SK-N-SH (cell line): ENCODE measurements at regions not wholly inside any gene's neighbourhood (a gene's known extent, or its start where the extent isn't known, plus 50 kb on each side); places are given as distances from the start of the nearest gene placed in this dataset.

Experiments
- CTCF ChIA-PET: fragments of 300-600, 350-600 bp; formaldehyde crosslinking; extraction: SDS; loops from one replicate; lab custom pipeline; 2021; lab: Yijun Ruan, JAX
- POLR2A ChIA-PET: fragments of 350-600 bp; sonication (Branson Sonifier 250); formaldehyde crosslinking; extraction: SDS; loops from one replicate; lab custom pipeline; 2020; ENCODE audit warnings: antibody characterized with exemption, inconsistent platforms; lab: Yijun Ruan, JAX
- DNase-seq: peaks from one replicate; pipeline ENCODE4 v3.0.0; 2012
- H2AFZ ChIP-seq: fragments of 200-600 bp; sonication (generic); 2 replicates; pipeline ENCODE4 v1.8.1; 2016; ENCODE audit warnings: antibody characterized with exemption, mild to moderate bottlenecking, low read depth
- H3F3A ChIP-seq: fragments of 200-600 bp; sonication (generic); replicated peaks from 2 replicates; pipeline ENCODE3; 2016; ENCODE audit warnings: antibody characterized with exemption, mild to moderate bottlenecking; ENCODE audit not compliant: insufficient read depth
- H3K27ac ChIP-seq, 2 experiments: fragments of 200-500 bp in 1 of 2; fragments of 200-600 bp in 1 of 2; sonication (Bioruptor generic) in 1 of 2; sonication (generic), shearing (Covaris generic) in 1 of 2; 2 replicates each; pipeline versions ENCODE4 v1.5.1 to v1.6.1; 2014 to 2016; ENCODE audit warnings: low read depth in 2 of 2, inconsistent platforms in 1 of 2, low read length in 1 of 2, mild to moderate bottlenecking in 1 of 2, mixed read lengths in 1 of 2
- H3K27me3 ChIP-seq: fragments of 200-600 bp; sonication (generic), shearing (Covaris generic); 2 replicates; pipeline ENCODE4 v1.6.1; 2016; ENCODE audit warnings: mixed run types; ENCODE audit not compliant: insufficient read depth
- H3K36me3 ChIP-seq, 2 experiments: fragments of 200-500 bp in 1 of 2; fragments of 200-600 bp in 1 of 2; sonication (Bioruptor generic) in 1 of 2; sonication (generic) in 1 of 2; replicated peaks in 1 of 2; 2 replicates each; pipeline versions ENCODE3 to v1.5.1; 2014 to 2016; ENCODE audit warnings: low read length in 1 of 2, mild to moderate bottlenecking in 1 of 2; ENCODE audit not compliant: insufficient read depth in 2 of 2, control insufficient read depth in 1 of 2
- H3K4me1 ChIP-seq, 2 experiments: fragments of 200-500 bp in 1 of 2; fragments of 200-600 bp in 1 of 2; sonication (Bioruptor generic) in 1 of 2; sonication (generic), shearing (Covaris generic) in 1 of 2; 2 replicates each; pipeline versions ENCODE4 v1.5.1 to v1.6.1; 2014 to 2016; ENCODE audit warnings: low read depth in 1 of 2, low read length in 1 of 2, mixed run types in 1 of 2; ENCODE audit not compliant: insufficient read depth in 2 of 2, control insufficient read depth in 1 of 2
- H3K4me2 ChIP-seq: fragments of 200-600 bp; sonication (generic), shearing (Covaris generic); 2 replicates; pipeline ENCODE4 v1.6.1; 2017; ENCODE audit warnings: mixed run types
- H3K4me3 ChIP-seq, 2 experiments: fragments of 200-500 bp in 1 of 2; fragments of 200-600 bp in 1 of 2; sonication (Bioruptor generic) in 1 of 2; sonication (generic), shearing (Covaris generic) in 1 of 2; 2 replicates each; pipeline versions ENCODE4 v1.5.1 to v1.8.1; 2014 to 2016; ENCODE audit warnings: low read depth in 2 of 2, inconsistent platforms in 1 of 2, low read length in 1 of 2, mild to moderate bottlenecking in 1 of 2, mixed read lengths in 1 of 2, moderate library complexity in 1 of 2
- H3K79me2 ChIP-seq: fragments of 200-600 bp; sonication (generic); 2 replicates; pipeline ENCODE4 v1.8.1; 2017; ENCODE audit warnings: mild to moderate bottlenecking; ENCODE audit not compliant: insufficient read depth
- H3K9ac ChIP-seq: fragments of 200-600 bp; sonication (generic); 2 replicates; pipeline ENCODE4 v1.6.1; 2017; ENCODE audit warnings: mixed run types
- H3K9me2 ChIP-seq: fragments of 200-600 bp; sonication (generic); 2 replicates; pipeline ENCODE4 v1.6.1; 2017; ENCODE audit warnings: mixed run types
- H3K9me3 ChIP-seq: fragments of 200-600 bp; sonication (generic); 2 replicates; pipeline ENCODE4 v1.6.1; 2017; ENCODE audit warnings: mixed run types, mild to moderate bottlenecking, moderate library complexity
- H4K20me1 ChIP-seq: fragments of 200-600 bp; sonication (generic); 2 replicates; pipeline ENCODE4 v1.6.1; 2017; ENCODE audit warnings: mild to moderate bottlenecking, mixed run types; ENCODE audit not compliant: insufficient read depth
- CHD2 ChIP-seq: fragments of 150-350 bp; IDR thresholded peaks from 2 replicates; pipeline ENCODE4 v1.6.1; 2018; ENCODE audit warnings: low read length; ENCODE audit not compliant: partially characterized antibody
- CTCF ChIP-seq: fragments of 200-600 bp; sonication (generic); IDR thresholded peaks from 2 replicates; pipeline ENCODE4 v1.6.1; 2017; ENCODE audit warnings: antibody characterized with exemption, mild to moderate bottlenecking, moderate library complexity
- ELF1 ChIP-seq: IDR thresholded peaks from 2 replicates; pipeline ENCODE4 v1.4.0; 2012
- EP300 ChIP-seq, 2 experiments: IDR thresholded peaks; 2 replicates each; pipeline versions ENCODE4 v1.4.0 to v1.6.1; 2012; ENCODE audit warnings: borderline replicate concordance in 1 of 2, low read depth in 1 of 2, low read length in 1 of 2
- GABPA ChIP-seq: IDR thresholded peaks from 2 replicates; pipeline ENCODE4 v1.4.0; 2012; ENCODE audit warnings: low read depth, mild to moderate bottlenecking
- NFIC ChIP-seq: IDR thresholded peaks from 2 replicates; pipeline ENCODE4 v1.4.0; 2012; ENCODE audit warnings: borderline replicate concordance
- NRF1 ChIP-seq: IDR thresholded peaks from 2 replicates; pipeline ENCODE4 v1.6.1; 2012; ENCODE audit warnings: low read depth, mild to moderate bottlenecking, low read length
- POLR2AphosphoS5 ChIP-seq: IDR thresholded peaks from 2 replicates; pipeline ENCODE4 v1.6.1; 2012; ENCODE audit warnings: low read depth, low read length
- RCOR1 ChIP-seq: fragments of 150-350 bp; IDR thresholded peaks from 2 replicates; pipeline ENCODE4 v1.6.1; 2017; ENCODE audit warnings: antibody characterized with exemption, low read length
- RFX5 ChIP-seq: IDR thresholded peaks from 2 replicates; pipeline ENCODE4 v1.6.1; 2012; ENCODE audit warnings: mild to moderate bottlenecking, improper control_type of control experiment, low read length
- RXRA ChIP-seq: IDR thresholded peaks from 2 replicates; pipeline ENCODE4 v1.4.0; 2012; ENCODE audit warnings: low read depth, mild to moderate bottlenecking, borderline replicate concordance
- SIN3A ChIP-seq: IDR thresholded peaks from 2 replicates; pipeline ENCODE4 v1.6.1; 2012; ENCODE audit warnings: low read depth, mild to moderate bottlenecking, low read length, moderate library complexity, borderline replicate concordance
- SMC3 ChIP-seq: IDR thresholded peaks from 2 replicates; pipeline ENCODE4 v1.6.1; 2012; ENCODE audit warnings: low read depth, low read length, improper control_type of control experiment
- TAF1 ChIP-seq: IDR thresholded peaks from 2 replicates; pipeline ENCODE4 v1.6.1; 2012; ENCODE audit warnings: low read depth, mild to moderate bottlenecking, low read length, moderate library complexity, borderline replicate concordance
- USF1 ChIP-seq: IDR thresholded peaks from 2 replicates; pipeline ENCODE4 v1.4.0; 2012; ENCODE audit warnings: low read depth, borderline replicate concordance
- WGBS: methylation state at CpG from one replicate; pipeline ENCODE4 v1.1.6; 2017; ENCODE audit warnings: low lambda C conversion rate; 5-methylcytosine and 5-hydroxymethylcytosine counted together
- TF ChIP-seq, protein P1 (sequence below): IDR thresholded peaks from 2 replicates; pipeline ENCODE4 v1.6.1; 2012; ENCODE audit warnings: mild to moderate bottlenecking, low read depth, low read length, moderate library complexity

- TF ChIP-seq, protein P1, sequence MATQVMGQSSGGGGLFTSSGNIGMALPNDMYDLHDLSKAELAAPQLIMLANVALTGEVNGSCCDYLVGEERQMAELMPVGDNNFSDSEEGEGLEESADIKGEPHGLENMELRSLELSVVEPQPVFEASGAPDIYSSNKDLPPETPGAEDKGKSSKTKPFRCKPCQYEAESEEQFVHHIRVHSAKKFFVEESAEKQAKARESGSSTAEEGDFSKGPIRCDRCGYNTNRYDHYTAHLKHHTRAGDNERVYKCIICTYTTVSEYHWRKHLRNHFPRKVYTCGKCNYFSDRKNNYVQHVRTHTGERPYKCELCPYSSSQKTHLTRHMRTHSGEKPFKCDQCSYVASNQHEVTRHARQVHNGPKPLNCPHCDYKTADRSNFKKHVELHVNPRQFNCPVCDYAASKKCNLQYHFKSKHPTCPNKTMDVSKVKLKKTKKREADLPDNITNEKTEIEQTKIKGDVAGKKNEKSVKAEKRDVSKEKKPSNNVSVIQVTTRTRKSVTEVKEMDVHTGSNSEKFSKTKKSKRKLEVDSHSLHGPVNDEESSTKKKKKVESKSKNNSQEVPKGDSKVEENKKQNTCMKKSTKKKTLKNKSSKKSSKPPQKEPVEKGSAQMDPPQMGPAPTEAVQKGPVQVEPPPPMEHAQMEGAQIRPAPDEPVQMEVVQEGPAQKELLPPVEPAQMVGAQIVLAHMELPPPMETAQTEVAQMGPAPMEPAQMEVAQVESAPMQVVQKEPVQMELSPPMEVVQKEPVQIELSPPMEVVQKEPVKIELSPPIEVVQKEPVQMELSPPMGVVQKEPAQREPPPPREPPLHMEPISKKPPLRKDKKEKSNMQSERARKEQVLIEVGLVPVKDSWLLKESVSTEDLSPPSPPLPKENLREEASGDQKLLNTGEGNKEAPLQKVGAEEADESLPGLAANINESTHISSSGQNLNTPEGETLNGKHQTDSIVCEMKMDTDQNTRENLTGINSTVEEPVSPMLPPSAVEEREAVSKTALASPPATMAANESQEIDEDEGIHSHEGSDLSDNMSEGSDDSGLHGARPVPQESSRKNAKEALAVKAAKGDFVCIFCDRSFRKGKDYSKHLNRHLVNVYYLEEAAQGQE, result no peak
- no peak for TF ChIP-seq CHD2
- TF ChIP-seq SIN3A, result no peak
- TF ChIP-seq RFX5, result no peak
- no peak for TF ChIP-seq NRF1
- no peak for TF ChIP-seq NFIC
These were observed 144.6 kb upstream of the RMP24 start (continued) for GRCh38 chr18:35827903-35828275.

DNA sequence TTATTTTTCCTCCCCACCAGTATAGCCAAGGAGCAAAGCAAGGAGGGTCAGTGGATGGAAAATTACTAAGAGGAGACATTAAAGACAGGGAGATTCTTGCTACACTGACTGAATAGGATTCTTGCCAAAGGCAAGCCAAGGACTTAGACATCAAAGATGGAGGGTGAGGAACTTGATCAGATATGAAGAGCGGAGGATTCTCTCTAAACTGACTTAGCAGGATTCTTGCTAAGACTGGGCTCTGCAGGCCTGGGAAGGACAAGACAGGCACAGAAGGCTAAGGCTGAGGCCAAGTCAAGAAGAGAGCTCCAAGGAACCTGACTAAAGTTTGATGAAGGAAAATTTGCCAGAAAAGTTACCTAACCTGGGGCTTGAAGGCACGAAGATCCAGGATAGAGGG is 143.9 kb upstream of the RMP24 start:
- H2AFZ ChIP-seq, result no peak overlapping the region
- no peak overlapping the region for H3K4me2 ChIP-seq
- no peak for DNase-seq
- H3K27ac ChIP-seq, result no peak overlapping the region
- no peaks in the 10 kb centered on the region for H3K79me2 ChIP-seq
- ChIA-PET POLR2A (no interaction called here), CTCF (interaction anchor here (0.9 kb wide), 1 partner anchor 121 kb away, joined by 3 read pairs; no protein-coding TSS in a partner anchor)
- H3K9me2 ChIP-seq, result no peaks in the 10 kb centered on the region
- H3K4me1 ChIP-seq, result no peaks in the 10 kb centered on the region
- H3F3A ChIP-seq, result no peaks in the 10 kb centered on the region
- no peaks in the 10 kb centered on the region for H4K20me1 ChIP-seq
- WGBS, result 53% methylated on average over 2 of the region's 2 CpGs
- H3K9me3 ChIP-seq, result no peaks in the 10 kb centered on the region
- H3K9ac ChIP-seq, result no peak overlapping the region
- H3K4me3 ChIP-seq, result no peak overlapping the region
- TF ChIP-seq TAF1 (no peak), RCOR1 (no peak)
- TF ChIP-seq, all 33 proteins: peak for 0
- H3K27me3 ChIP-seq, result no peaks in the 10 kb centered on the region; the same call in 1 of the 2 replicates
- H3K36me3 ChIP-seq, result no peaks in the 10 kb centered on the region

GRCh38 chr18:35835366-35835765 is 137.1 kb upstream of the RMP24 start:
- H3K27ac ChIP-seq, result no peak overlapping the region
- H3K9ac ChIP-seq, result no peak overlapping the region
- H4K20me1 ChIP-seq, result no peaks in the 10 kb centered on the region
- H3K4me3 ChIP-seq, result no peak overlapping the region
- no peaks in the 10 kb centered on the region; the same call in 1 of the 2 replicates for H3K27me3 ChIP-seq
- ChIA-PET POLR2A (no interaction called here), CTCF (interaction anchor here (1.0 to 2.2 kb wide), 2 partner anchors 10 to 79 kb away, joined by 3 to 9 read pairs; no protein-coding TSS in a partner anchor)
- H3K79me2 ChIP-seq, result no peaks in the 10 kb centered on the region
- H3K9me2 ChIP-seq, result no peaks in the 10 kb centered on the region
- H3F3A ChIP-seq, result no peaks in the 10 kb centered on the region
- no peaks in the 10 kb centered on the region for H3K4me1 ChIP-seq
- no peaks in the 10 kb centered on the region for H3K9me3 ChIP-seq
- H3K36me3 ChIP-seq, result no peaks in the 10 kb centered on the region
- whole genome bisulfite sequencing, result 70% methylated on average over 2 of the region's 2 CpGs
- H3K4me2 ChIP-seq, result no peak overlapping the region
- no peak for DNase-seq
- H2AFZ ChIP-seq, result no peak overlapping the region
- TF ChIP-seq, protein P1, result no peak
- no peak for TF ChIP-seq RXRA
- no peak for TF ChIP-seq SIN3A
- TF ChIP-seq GABPA, result no peak
- no peak for TF ChIP-seq USF1
- no peak for TF ChIP-seq EP300 (IDR thresholded peaks at IDR 0.05; ENCODE audit: borderline replicate concordance in 1 of 2, low read depth in 1 of 2, low read length in 1 of 2)
- no peak for TF ChIP-seq RCOR1
- TF ChIP-seq SMC3, result no peak
- TF ChIP-seq TAF1, result no peak
- no peak for TF ChIP-seq ELF1
- no peak for TF ChIP-seq POLR2AphosphoS5
- no peak for TF ChIP-seq CHD2
- TF ChIP-seq CTCF, result no peak
